ENCODE measurements at regions not wholly inside any gene's neighbourhood (a gene's known extent, or its start where the extent isn't known, plus 50 kb on each side); places are given as distances from the start of the nearest gene placed in this dataset.

GRCh38 chr3:105923140-105923539 lies 54.3 kb upstream of the CBLB start:
- no peak for TF ChIP-seq CTCF (IDR thresholded peaks at IDR 0.05)
- TF ChIP-seq POLR2A (IDR thresholded peaks at IDR 0.05): no peak
- TF ChIP-seq EP300 (IDR thresholded peaks at IDR 0.05): no peak

GRCh38 chr3:105927741-105928140 lies 58.9 kb upstream of the CBLB start:
- no peaks in the 10 kb centered on the region for H3K4me1 ChIP-seq
- H3K9me3 ChIP-seq: no peaks in the 10 kb centered on the region
- no peak overlapping the region for H3K27ac ChIP-seq
- TF ChIP-seq CTCF (IDR thresholded peaks at IDR 0.05): no peak
- no peak for TF ChIP-seq EP300 (IDR thresholded peaks at IDR 0.05)
- TF ChIP-seq POLR2A (IDR thresholded peaks at IDR 0.05): no peak
- H3K27me3 ChIP-seq: no peaks in the 10 kb centered on the region
- no peak for DNase-seq (ENCODE audit: low spot score in 2 of 2)
- no peak overlapping the region for H3K4me3 ChIP-seq
- no peaks in the 10 kb centered on the region for H3K36me3 ChIP-seq
- 98% methylated on average over 1 of the region's 1 CpG for WGBS, 2 donors

More at GRCh38 chr3:105923140-105923539, 54.3 kb upstream of the CBLB start:
- Histone ChIP-seq H3K27ac (no peak overlapping the region), H3K9me3 (peaks cover 0 to 10% (median 0%) of the 10 kb centered on the region in 4 donors), H3K4me3 (no peak overlapping the region), H3K4me1 (no peaks in the 10 kb centered on the region), H3K27me3 (no peaks in the 10 kb centered on the region), H3K36me3 (no peaks in the 10 kb centered on the region)
- 90 to 97% methylated on average over 3 of the region's 3 CpGs for WGBS, 2 donors
- DNase-seq (ENCODE audit: low spot score in 2 of 2): no peak

- Histone ChIP-seq H3K4me1 (no peaks in the 10 kb centered on the region), H3K9me3 (no peaks in the 10 kb centered on the region), H3K36me3 (no peaks in the 10 kb centered on the region), H3K27ac (no peak overlapping the region), H3K4me3 (no peak overlapping the region), H3K27me3 (no peaks in the 10 kb centered on the region)
- TF ChIP-seq POLR2A (IDR thresholded peaks at IDR 0.05) (no peak), EP300 (IDR thresholded peaks at IDR 0.05) (no peak), CTCF (IDR thresholded peaks at IDR 0.05) (no peak)
- WGBS, 2 donors: 73% methylated on average over 3 of the region's 3 CpGs
- no peak for DNase-seq (ENCODE audit: low spot score in 2 of 2)
These were observed 61.9 kb upstream of the CBLB start for GRCh38 chr3:105930733-105931132.

DNA sequence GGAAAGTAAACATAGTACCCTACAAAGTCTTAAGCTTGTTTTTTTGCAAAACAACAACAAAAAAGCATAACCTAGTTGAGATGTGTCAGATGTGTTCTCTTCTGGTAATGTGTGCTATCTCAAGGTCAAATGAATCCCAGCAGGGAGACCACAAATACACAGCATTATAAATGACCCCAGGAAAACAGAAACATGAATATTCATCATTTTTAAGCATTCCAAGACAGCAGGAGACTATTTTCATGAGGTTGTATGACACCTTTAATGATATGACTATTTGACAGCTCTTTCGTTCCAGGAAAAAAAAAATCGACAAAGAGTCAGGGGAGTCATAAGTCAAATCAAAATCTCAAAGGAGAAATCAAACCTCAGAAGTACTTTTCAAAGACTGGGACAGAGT lies 62.7 kb upstream of the CBLB start:
- Histone ChIP-seq H3K4me3 (no peak overlapping the region), H3K36me3 (no peaks in the 10 kb centered on the region), H3K4me1 (no peaks in the 10 kb centered on the region), H3K9me3 (no peaks in the 10 kb centered on the region), H3K27me3 (no peaks in the 10 kb centered on the region), H3K27ac (no peak overlapping the region)
- no peak for DNase-seq (ENCODE audit: low spot score in 2 of 2)
- WGBS, 2 donors: 71 to 83% methylated on average over 2 of the region's 2 CpGs
- TF ChIP-seq EP300 (IDR thresholded peaks at IDR 0.05) (no peak), POLR2A (IDR thresholded peaks at IDR 0.05) (no peak), CTCF (IDR thresholded peaks at IDR 0.05) (no peak)

- TF ChIP-seq EP300 (IDR thresholded peaks at IDR 0.05) (no peak), POLR2A (IDR thresholded peaks at IDR 0.05) (no peak)
- H3K4me1 ChIP-seq: peaks cover 0 to 8% (median 0%) of the 10 kb centered on the region in 4 donors
- no peak for DNase-seq (ENCODE audit: low spot score in 2 of 2)
- no peak overlapping the region for H3K4me3 ChIP-seq
- H3K27me3 ChIP-seq: no peaks in the 10 kb centered on the region
- 64 to 65% methylated on average over 4 of the region's 4 CpGs for WGBS, 2 donors
- no peaks in the 10 kb centered on the region for H3K9me3 ChIP-seq
- no peaks in the 10 kb centered on the region for H3K36me3 ChIP-seq
- H3K27ac ChIP-seq: no peak overlapping the region
These were observed 65.1 kb upstream of the CBLB start for GRCh38 chr3:105933871-105934270.

GRCh38 chr3:105938101-105938500 lies 69.3 kb upstream of the CBLB start:
- WGBS, 2 donors: 9% methylated on average over 3 of the region's 3 CpGs

More at GRCh38 chr3:105938101-105938500, 69.3 kb upstream of the CBLB start:
- H3K27ac ChIP-seq: peak overlapping the region in 2 of 4 donors; percentile 32 to 54
- peak overlapping the region in 1 of 4 donors; percentile 25 for H3K4me3 ChIP-seq
- DNase-seq (ENCODE audit: low spot score in 2 of 2): no peak
- H3K4me1 ChIP-seq: peaks cover 0 to 14% (median 0%) of the 10 kb centered on the region in 4 donors
- no peaks in the 10 kb centered on the region for H3K27me3 ChIP-seq
- H3K36me3 ChIP-seq: no peaks in the 10 kb centered on the region
- H3K9me3 ChIP-seq: no peaks in the 10 kb centered on the region
- TF ChIP-seq CTCF (IDR thresholded peaks at IDR 0.05): no peak
- TF ChIP-seq EP300 (IDR thresholded peaks at IDR 0.05): no peak
- no peak for TF ChIP-seq POLR2A (IDR thresholded peaks at IDR 0.05)
